Prostate gland (tissue), 2 donors: ENCODE measurements at regions not wholly inside any gene's neighbourhood (a gene's known extent, or its start where the extent isn't known, plus 50 kb on each side); places are given as distances from the start of the nearest gene placed in this dataset.

Experiments
- DNase-seq: peaks from one replicate; pipeline ENCODE4 v3.0.0-alpha.2; 2019; ENCODE audit warnings: low spot score
- H3K27ac ChIP-seq, 2 donors: fragments of 200-600 bp; sonication (generic); 2 replicates each; pipeline ENCODE4 v1.5.1; 2017 to 2019
- H3K27me3 ChIP-seq: fragments of 200-600 bp; sonication (generic); replicated peaks from 2 replicates; pipeline ENCODE4 v1.5.1; 2019; ENCODE audit not compliant: insufficient read depth
- H3K36me3 ChIP-seq, 2 donors: fragments of 200-600 bp; sonication (generic); 1 replicate in 1 of 2; 2 replicates in 1 of 2; pipeline versions ENCODE4 v1.5.1 to v1.8.1; 2017 to 2019
- H3K4me1 ChIP-seq: fragments of 200-600 bp; sonication (generic); replicated peaks from 2 replicates; pipeline ENCODE4 v1.5.1; 2019
- H3K4me3 ChIP-seq, 2 donors: fragments of 200-600 bp; sonication (generic); 2 replicates each; pipeline ENCODE4 v1.5.1; 2017 to 2019
- H3K9me3 ChIP-seq: fragments of 200-600 bp; sonication (generic); 2 replicates; pipeline ENCODE4 v1.5.1; 2017
- POLR2A ChIP-seq: fragments of 450-650 bp; IDR thresholded peaks from one replicate; pipeline ENCODE4 v1.6.1; 2016; ENCODE audit warnings: antibody characterized with exemption, mild to moderate bottlenecking
- POLR2AphosphoS5 ChIP-seq: sonication (generic); formaldehyde crosslinking; IDR thresholded peaks from one replicate; pipeline ENCODE4 v1.6.1; 2017; ENCODE audit warnings: antibody characterized with exemption
- WGBS: methylation state at CpG from one replicate; pipeline ENCODE4 v1.1.5; 2018; 5-methylcytosine and 5-hydroxymethylcytosine counted together
- intact Hi-C: fragments of 100-400 bp; cut with DNase I; formaldehyde crosslinking; loops from one replicate; pipeline ENCODE4 v1.14.2; 2022
- TF ChIP-seq, protein P1 (sequence below), 4 experiments: fragments of 200-600 bp in 2 of 4; fragments of 450-650 bp in 2 of 4; sonication (generic) in 2 of 4; IDR thresholded peaks; 1 replicate in 3 of 4; 2 replicates in 1 of 4; pipeline ENCODE4 v1.5.1; 2016 to 2019; ENCODE audit warnings: antibody characterized with exemption in 4 of 4, mild to moderate bottlenecking in 2 of 4, moderate library complexity in 2 of 4

DNA sequence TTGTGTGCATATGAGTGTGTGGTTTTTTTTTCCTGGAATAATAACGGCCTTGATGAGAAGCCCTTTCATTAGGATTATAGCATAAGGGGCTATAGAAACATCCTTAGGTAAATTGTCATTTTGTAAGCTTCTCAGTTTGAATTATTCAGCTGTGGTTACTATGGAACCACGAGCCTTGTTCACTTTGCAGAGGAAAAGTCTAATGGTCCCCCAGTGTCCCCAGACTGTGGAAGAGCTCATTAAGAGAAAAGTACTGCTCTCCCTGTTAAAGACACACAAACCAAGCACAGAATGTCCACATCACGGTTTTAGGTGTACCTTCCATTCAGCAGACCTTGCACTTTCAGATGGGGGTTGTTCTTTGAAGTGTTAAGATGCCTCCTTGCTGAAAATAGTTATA is 199.3 kb upstream of the DEPDC1 start:
- H3K9me3 ChIP-seq, result no peaks in the 10 kb centered on the region
- no peaks in the 10 kb centered on the region for H3K4me1 ChIP-seq
- H3K36me3 ChIP-seq, result no peaks in the 10 kb centered on the region
- 78% methylated on average over 3 of the region's 3 CpGs for WGBS
- no peak overlapping the region for H3K27ac ChIP-seq
- TF ChIP-seq POLR2AphosphoS5 (no peak), POLR2A (no peak)
- TF ChIP-seq, protein P1, sequence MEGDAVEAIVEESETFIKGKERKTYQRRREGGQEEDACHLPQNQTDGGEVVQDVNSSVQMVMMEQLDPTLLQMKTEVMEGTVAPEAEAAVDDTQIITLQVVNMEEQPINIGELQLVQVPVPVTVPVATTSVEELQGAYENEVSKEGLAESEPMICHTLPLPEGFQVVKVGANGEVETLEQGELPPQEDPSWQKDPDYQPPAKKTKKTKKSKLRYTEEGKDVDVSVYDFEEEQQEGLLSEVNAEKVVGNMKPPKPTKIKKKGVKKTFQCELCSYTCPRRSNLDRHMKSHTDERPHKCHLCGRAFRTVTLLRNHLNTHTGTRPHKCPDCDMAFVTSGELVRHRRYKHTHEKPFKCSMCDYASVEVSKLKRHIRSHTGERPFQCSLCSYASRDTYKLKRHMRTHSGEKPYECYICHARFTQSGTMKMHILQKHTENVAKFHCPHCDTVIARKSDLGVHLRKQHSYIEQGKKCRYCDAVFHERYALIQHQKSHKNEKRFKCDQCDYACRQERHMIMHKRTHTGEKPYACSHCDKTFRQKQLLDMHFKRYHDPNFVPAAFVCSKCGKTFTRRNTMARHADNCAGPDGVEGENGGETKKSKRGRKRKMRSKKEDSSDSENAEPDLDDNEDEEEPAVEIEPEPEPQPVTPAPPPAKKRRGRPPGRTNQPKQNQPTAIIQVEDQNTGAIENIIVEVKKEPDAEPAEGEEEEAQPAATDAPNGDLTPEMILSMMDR (IDR thresholded peaks at IDR 0.05), result no peak
- no peak for DNase-seq
- H3K27me3 ChIP-seq, result no peaks in the 10 kb centered on the region
- intact Hi-C loops, result no loop called here
- no peak overlapping the region for H3K4me3 ChIP-seq

- Histone ChIP-seq H3K36me3 (no peaks in the 10 kb centered on the region), H3K4me1 (no peaks in the 10 kb centered on the region), H3K27me3 (no peaks in the 10 kb centered on the region), H3K27ac (no peak overlapping the region), H3K9me3 (no peaks in the 10 kb centered on the region), H3K4me3 (no peak overlapping the region)
- no peak for DNase-seq
- intact Hi-C loops, result no loop called here
- 58% methylated on average over 2 of the region's 2 CpGs for WGBS
- no peak for TF ChIP-seq POLR2AphosphoS5
Observed at GRCh38 chr1:68703921-68704354, 207.1 kb upstream of the DEPDC1 start.

GRCh38 chr1:68704800-68705443 is 208.0 kb upstream of the DEPDC1 start:
- WGBS, result 36% methylated on average over 2 of the region's 2 CpGs
- Histone ChIP-seq H3K4me3 (no peak overlapping the region), H3K27ac (no peak overlapping the region), H3K9me3 (no peaks in the 10 kb centered on the region), H3K27me3 (no peaks in the 10 kb centered on the region), H3K36me3 (no peaks in the 10 kb centered on the region), H3K4me1 (no peaks in the 10 kb centered on the region)
- intact Hi-C loops, result no loop called here
- DNase-seq, result no peak
- TF ChIP-seq POLR2AphosphoS5, result no peak
- TF ChIP-seq POLR2A, result no peak
- TF ChIP-seq, protein P1 (IDR thresholded peaks at IDR 0.05), result no peak

- intact Hi-C loops, result no loop called here
Observed at GRCh38 chr1:68705466-68705865, 208.6 kb upstream of the DEPDC1 start.

GRCh38 chr1:68706639-68707317 is 209.9 kb upstream of the DEPDC1 start:
- Histone ChIP-seq H3K9me3 (no peaks in the 10 kb centered on the region), H3K27me3 (no peaks in the 10 kb centered on the region), H3K36me3 (no peaks in the 10 kb centered on the region), H3K4me3 (no peak overlapping the region), H3K27ac (no peak overlapping the region), H3K4me1 (no peaks in the 10 kb centered on the region)
- intact Hi-C loops, result no loop called here
- no peak for DNase-seq
- WGBS, result 87% methylated on average over 4 of the region's 4 CpGs
- TF ChIP-seq, protein P1 (IDR thresholded peaks at IDR 0.05), result no peak
- TF ChIP-seq POLR2AphosphoS5 (no peak), POLR2A (no peak)

More at GRCh38 chr1:68705466-68705865, 208.6 kb upstream of the DEPDC1 start:
- Histone ChIP-seq H3K36me3 (no peaks in the 10 kb centered on the region), H3K9me3 (no peaks in the 10 kb centered on the region), H3K4me1 (no peaks in the 10 kb centered on the region), H3K4me3 (no peak overlapping the region), H3K27ac (no peak overlapping the region), H3K27me3 (no peaks in the 10 kb centered on the region)
- DNase-seq, result no peak
- no peak for TF ChIP-seq POLR2AphosphoS5
- TF ChIP-seq POLR2A, result no peak
- TF ChIP-seq, protein P1 (IDR thresholded peaks at IDR 0.05), result no peak
